ENCODE measurements at regions not wholly inside any gene's neighbourhood (a gene's known extent, or its start where the extent isn't known, plus 50 kb on each side); places are given as distances from the start of the nearest gene placed in this dataset.

DNA sequence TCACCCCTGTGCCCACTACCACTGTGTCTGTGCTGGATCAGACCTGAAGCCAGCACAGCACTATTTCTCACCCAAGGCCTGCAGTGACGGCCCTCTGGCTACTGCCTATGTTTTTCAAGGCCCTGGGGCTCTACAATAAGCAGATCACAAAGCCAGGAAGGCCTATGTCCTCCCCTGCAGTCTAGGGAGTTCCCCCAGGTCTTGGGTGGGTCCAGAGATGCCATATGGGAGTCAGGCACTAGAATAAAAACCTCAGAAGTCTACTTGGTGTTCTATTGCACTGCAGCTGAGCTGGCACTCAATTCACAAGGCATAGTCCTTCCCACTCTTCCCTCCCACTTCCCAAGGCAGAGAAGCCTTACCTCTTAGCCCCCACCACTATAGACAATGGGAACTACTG, 107.1 kb downstream of the FBXO4 start:
- DNase-seq, result no peak
- TF ChIP-seq, protein P1, sequence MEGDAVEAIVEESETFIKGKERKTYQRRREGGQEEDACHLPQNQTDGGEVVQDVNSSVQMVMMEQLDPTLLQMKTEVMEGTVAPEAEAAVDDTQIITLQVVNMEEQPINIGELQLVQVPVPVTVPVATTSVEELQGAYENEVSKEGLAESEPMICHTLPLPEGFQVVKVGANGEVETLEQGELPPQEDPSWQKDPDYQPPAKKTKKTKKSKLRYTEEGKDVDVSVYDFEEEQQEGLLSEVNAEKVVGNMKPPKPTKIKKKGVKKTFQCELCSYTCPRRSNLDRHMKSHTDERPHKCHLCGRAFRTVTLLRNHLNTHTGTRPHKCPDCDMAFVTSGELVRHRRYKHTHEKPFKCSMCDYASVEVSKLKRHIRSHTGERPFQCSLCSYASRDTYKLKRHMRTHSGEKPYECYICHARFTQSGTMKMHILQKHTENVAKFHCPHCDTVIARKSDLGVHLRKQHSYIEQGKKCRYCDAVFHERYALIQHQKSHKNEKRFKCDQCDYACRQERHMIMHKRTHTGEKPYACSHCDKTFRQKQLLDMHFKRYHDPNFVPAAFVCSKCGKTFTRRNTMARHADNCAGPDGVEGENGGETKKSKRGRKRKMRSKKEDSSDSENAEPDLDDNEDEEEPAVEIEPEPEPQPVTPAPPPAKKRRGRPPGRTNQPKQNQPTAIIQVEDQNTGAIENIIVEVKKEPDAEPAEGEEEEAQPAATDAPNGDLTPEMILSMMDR (IDR thresholded peaks at IDR 0.05), result no peak
- Mint-ChIP-seq H3K27ac (no peak overlapping the region), H3K36me3 (ENCODE audit: low read depth) (no peaks in the 10 kb centered on the region), H3K4me3 (no peak overlapping the region), H3K27me3 (ENCODE audit: insufficient read depth) (peaks cover 5% of the 10 kb centered on the region), H3K9me3 (no peaks in the 10 kb centered on the region), H3K4me1 (ENCODE audit: low read depth) (no peaks in the 10 kb centered on the region)

DNA sequence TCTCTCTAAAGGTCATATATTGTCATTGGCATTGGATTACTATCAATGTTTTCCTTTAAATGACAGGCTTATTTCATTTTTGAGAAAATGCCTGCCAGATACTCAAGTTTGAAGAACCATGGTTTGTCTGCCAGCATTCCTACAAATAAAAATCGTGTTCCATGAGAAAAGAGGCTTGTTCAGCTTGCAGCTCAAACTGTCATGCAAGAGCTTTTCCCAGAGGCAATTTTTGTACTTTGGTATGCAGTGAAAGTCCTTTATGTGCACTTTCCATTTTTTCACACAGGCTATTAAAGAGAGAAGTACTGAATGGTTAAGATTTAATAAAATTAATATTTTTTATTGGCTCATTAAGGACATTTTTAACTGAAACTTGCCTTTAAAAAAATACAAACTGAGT, 110.4 kb downstream of the FBXO4 start:
- no peak for DNase-seq
- H3K27ac Mint-ChIP-seq, result no peak overlapping the region
- no peaks in the 10 kb centered on the region for H3K36me3 Mint-ChIP-seq (ENCODE audit: low read depth)
- no peak overlapping the region for H3K4me3 Mint-ChIP-seq
- H3K4me1 Mint-ChIP-seq (ENCODE audit: low read depth), result no peaks in the 10 kb centered on the region
- no peaks in the 10 kb centered on the region for H3K9me3 Mint-ChIP-seq
- TF ChIP-seq, protein P1 (IDR thresholded peaks at IDR 0.05), result no peak
- peaks cover 2% of the 10 kb centered on the region; the same call in 1 of the 2 replicates for H3K27me3 Mint-ChIP-seq (ENCODE audit: insufficient read depth)

DNA sequence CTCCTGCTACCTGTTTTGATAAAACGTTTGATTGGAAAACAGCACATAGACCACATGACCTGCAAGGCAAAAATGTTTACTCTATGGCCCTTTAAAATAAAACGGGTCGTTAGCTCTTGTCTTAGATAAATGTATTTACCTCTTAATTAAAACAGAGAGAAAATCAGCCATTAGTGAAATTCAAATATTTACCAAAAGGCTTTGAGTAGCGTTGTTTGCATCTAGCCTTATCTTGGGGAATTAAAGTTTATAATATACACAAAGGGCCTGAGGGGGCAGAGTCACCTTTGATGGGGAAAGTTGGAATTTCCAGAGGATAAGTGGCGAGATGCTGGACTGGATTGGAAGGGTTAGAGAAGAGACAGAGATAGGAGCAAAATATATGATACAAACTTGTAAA, 111.3 kb downstream of the FBXO4 start:
- Mint-ChIP-seq H3K9me3 (no peaks in the 10 kb centered on the region), H3K4me1 (ENCODE audit: low read depth) (no peaks in the 10 kb centered on the region), H3K4me3 (no peak overlapping the region), H3K36me3 (ENCODE audit: low read depth) (no peaks in the 10 kb centered on the region), H3K27ac (no peak overlapping the region), H3K27me3 (ENCODE audit: insufficient read depth) (peaks cover 2% of the 10 kb centered on the region; the same call in 1 of the 2 replicates)
- no peak for DNase-seq
- TF ChIP-seq, protein P1 (IDR thresholded peaks at IDR 0.05), result no peak

DNA sequence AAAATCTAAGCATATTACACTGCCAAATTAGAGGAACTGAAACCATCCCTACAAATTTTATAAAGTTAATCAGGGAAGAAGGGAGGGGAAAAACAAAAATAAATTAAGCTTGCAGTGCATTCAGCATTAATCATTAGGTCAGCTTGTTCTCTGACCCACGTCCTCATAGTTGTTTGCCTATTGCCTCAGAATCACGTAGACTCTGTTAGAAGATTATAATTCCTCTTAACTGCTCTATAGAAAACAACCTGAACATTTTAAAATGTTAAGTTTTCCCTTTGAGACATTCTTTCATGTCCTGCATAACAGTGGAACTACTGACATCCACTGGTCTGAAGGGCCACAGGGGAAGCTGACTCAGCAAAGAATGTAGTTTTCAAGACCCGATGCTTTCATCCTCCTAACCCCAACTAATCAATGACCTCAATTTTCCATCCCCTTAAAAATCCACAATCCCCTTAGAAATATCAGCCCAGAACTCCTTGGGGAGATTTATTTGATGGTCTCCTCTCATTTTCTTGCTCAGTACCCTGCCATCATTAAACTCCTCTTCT, 112.4 kb downstream of the FBXO4 start:
- Mint-ChIP-seq H3K4me1 (ENCODE audit: low read depth) (no peaks in the 10 kb centered on the region), H3K4me3 (no peak overlapping the region), H3K27me3 (ENCODE audit: insufficient read depth) (peaks cover 2% of the 10 kb centered on the region; the same call in 1 of the 2 replicates), H3K36me3 (ENCODE audit: low read depth) (no peaks in the 10 kb centered on the region), H3K9me3 (no peaks in the 10 kb centered on the region), H3K27ac (no peak overlapping the region)
- TF ChIP-seq, protein P1 (IDR thresholded peaks at IDR 0.05), result no peak
- DNase-seq, result no peak

DNA sequence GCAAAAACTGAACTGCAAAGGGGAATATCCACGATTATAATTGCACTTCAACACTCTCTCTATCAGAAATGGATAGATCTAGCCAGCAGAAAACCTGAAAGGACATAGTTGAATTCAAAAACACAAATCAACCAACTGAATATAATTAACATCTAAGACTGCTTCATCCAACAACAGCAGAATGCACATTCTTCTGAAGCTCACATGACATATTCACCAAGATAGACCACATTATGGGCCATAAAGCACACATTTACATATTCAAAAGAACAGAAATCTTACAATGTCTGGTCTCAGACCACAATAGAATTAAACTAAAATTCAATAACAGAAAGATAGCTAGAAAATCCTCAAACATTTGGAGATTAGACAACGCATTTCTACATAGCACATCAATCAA, 118.3 kb downstream of the FBXO4 start:
- Mint-ChIP-seq H3K36me3 (ENCODE audit: low read depth) (no peaks in the 10 kb centered on the region), H3K4me3 (no peak overlapping the region), H3K9me3 (no peaks in the 10 kb centered on the region), H3K27me3 (ENCODE audit: insufficient read depth) (no peaks in the 10 kb centered on the region), H3K4me1 (ENCODE audit: low read depth) (no peaks in the 10 kb centered on the region), H3K27ac (no peak overlapping the region)
- TF ChIP-seq, protein P1 (IDR thresholded peaks at IDR 0.05), result no peak
- DNase-seq, result no peak
